HL-60 (cell line): ENCODE measurements at regions not wholly inside any gene's neighbourhood (a gene's known extent, or its start where the extent isn't known, plus 50 kb on each side); places are given as distances from the start of the nearest gene placed in this dataset.
"Not testable (repeated sequence)": the region's sequence is repeated elsewhere in the genome, so short reads cannot be mapped to it uniquely, and the experiment has no call there.

ENCODE experiments used
- DNase-seq, 2 experiments: peaks; one replicate each; pipeline ENCODE4 v3.0.0-alpha.2; 2010 to 2020; ENCODE audit warnings: low read depth in 1 of 2, low spot score in 1 of 2
- H3K27ac ChIP-seq: fragments of 250-450 bp; sonication (Bioruptor Pico); replicated peaks from 2 replicates; pipeline ENCODE4 v1.5.1; 2020; ENCODE audit warnings: mild to moderate bottlenecking, moderate library complexity
- H3K27me3 ChIP-seq: fragments of 250-450 bp; sonication (Bioruptor Pico); 2 replicates; pipeline ENCODE4 v1.5.1; 2021; ENCODE audit warnings: mild to moderate bottlenecking, moderate library complexity; ENCODE audit not compliant: insufficient read depth, poor library complexity, severe bottlenecking
- H3K4me3 ChIP-seq: replicated peaks from 2 replicates; pipeline ENCODE4 v1.5.1; 2011; ENCODE audit warnings: mild to moderate bottlenecking, control low read depth, low read length; ENCODE audit not compliant: insufficient read depth

- H3K27me3 ChIP-seq, H3K27ac ChIP-seq, H3K4me3 ChIP-seq, DNase-seq: not testable (repeated sequence)
These were observed 276.6 kb downstream of the SPATA31A1 start for GRCh38 chr9:39632071-39632470.

- not testable (repeated sequence) for H3K27ac ChIP-seq, H3K27me3 ChIP-seq, DNase-seq, H3K4me3 ChIP-seq
These were observed 293.6 kb downstream of the SPATA31A1 start for GRCh38 chr9:39649029-39649428.

GRCh38 chr9:39656960-39657603 is 301.6 kb downstream of the SPATA31A1 start:
- not testable (repeated sequence) for DNase-seq, H3K4me3 ChIP-seq, H3K27ac ChIP-seq, H3K27me3 ChIP-seq

- not testable (repeated sequence) for DNase-seq, H3K4me3 ChIP-seq, H3K27me3 ChIP-seq, H3K27ac ChIP-seq
These were observed 307.6 kb downstream of the SPATA31A1 start for GRCh38 chr9:39663020-39663419.

- H3K27ac ChIP-seq, H3K4me3 ChIP-seq, DNase-seq, H3K27me3 ChIP-seq: not testable (repeated sequence)
These were observed 308.2 kb downstream of the SPATA31A1 start for GRCh38 chr9:39663713-39664112.

GRCh38 chr9:39665020-39665419 is 309.6 kb downstream of the SPATA31A1 start:
- H3K27me3 ChIP-seq, H3K27ac ChIP-seq, H3K4me3 ChIP-seq, DNase-seq: not testable (repeated sequence)

- not testable (repeated sequence) for DNase-seq, H3K27me3 ChIP-seq, H3K4me3 ChIP-seq, H3K27ac ChIP-seq
These were observed 319.2 kb downstream of the SPATA31A1 start for GRCh38 chr9:39674437-39675210.

- H3K4me3 ChIP-seq, DNase-seq, H3K27me3 ChIP-seq, H3K27ac ChIP-seq: not testable (repeated sequence)
These were observed 319.7 kb downstream of the SPATA31A1 start for GRCh38 chr9:39675211-39675553.

GRCh38 chr9:39678534-39679263 is 323.2 kb downstream of the SPATA31A1 start:
- H3K27me3 ChIP-seq, DNase-seq, H3K27ac ChIP-seq, H3K4me3 ChIP-seq: not testable (repeated sequence)

GRCh38 chr9:39680694-39681401 is 325.4 kb downstream of the SPATA31A1 start:
- not testable (repeated sequence) for H3K27ac ChIP-seq, H3K27me3 ChIP-seq, DNase-seq, H3K4me3 ChIP-seq

- H3K27me3 ChIP-seq, H3K27ac ChIP-seq, H3K4me3 ChIP-seq, DNase-seq: not testable (repeated sequence)
These were observed 373.4 kb downstream of the SPATA31A1 start for GRCh38 chr9:39728862-39729261.

- not testable (repeated sequence) for DNase-seq, H3K27ac ChIP-seq, H3K27me3 ChIP-seq, H3K4me3 ChIP-seq
These were observed 389.4 kb downstream of the SPATA31A1 start for GRCh38 chr9:39744898-39745297.

- H3K4me3 ChIP-seq, H3K27ac ChIP-seq, DNase-seq, H3K27me3 ChIP-seq: not testable (repeated sequence)
These were observed 420.1 kb downstream of the SPATA31A1 start for GRCh38 chr9:39775570-39775969.

- not testable (repeated sequence) for DNase-seq, H3K27ac ChIP-seq, H3K27me3 ChIP-seq
- H3K4me3 ChIP-seq: peak overlapping the region; percentile 24; the same call in 1 of the 2 replicates
These were observed 435.9 kb downstream of the SPATA31A1 start for GRCh38 chr9:39791356-39791755.
